ENCODE measurements at regions not wholly inside any gene's neighbourhood (a gene's known extent, or its start where the extent isn't known, plus 50 kb on each side); places are given as distances from the start of the nearest gene placed in this dataset.

- H3K27ac ChIP-seq (ENCODE audit: extremely low read depth, low read depth, low read length), result no peak overlapping the region
- FAIRE-seq (no peak), ATAC-seq (no peak), DNase-seq (ENCODE audit: extremely low read depth in 1 of 4, low spot score in 3 of 4) (no peak)
- H3K9me3 ChIP-seq (replicated peaks; ENCODE audit: control insufficient read depth, insufficient read depth, low read depth, low read length), result no peaks in the 10 kb centered on the region
- POLR2A ChIA-PET, result no interaction called here
- H2AFZ ChIP-seq (ENCODE audit: low read depth, low read length), result no peak overlapping the region
- H3K79me2 ChIP-seq (ENCODE audit: control insufficient read depth, insufficient read depth, low read length), result no peaks in the 10 kb centered on the region
- no peaks in the 10 kb centered on the region for H3K9me1 ChIP-seq (ENCODE audit: control insufficient read depth, insufficient read depth, low read length)
- CTCF ChIA-PET (ENCODE audit: low intra/inter-chr PET ratio), result no interaction called here
- TF ChIP-seq NFRKB (IDR thresholded peaks at IDR 0.05; ENCODE audit: low read depth), result no peak
- no peak for TF ChIP-seq MIER1 (IDR thresholded peaks at IDR 0.05; ENCODE audit: low read depth)
- no peak for TF ChIP-seq ZNF586 (CRISPR knock-in tag; conservative IDR thresholded peaks at IDR 0.05)
- no peak for TF ChIP-seq BMI1 (IDR thresholded peaks at IDR 0.05; ENCODE audit: low read length)
- no peak for TF ChIP-seq CBFA2T2 (conservative IDR thresholded peaks at IDR 0.05)
- no peak for TF ChIP-seq GTF3C2 (IDR thresholded peaks at IDR 0.05; ENCODE audit: borderline replicate concordance, extremely low read depth, insufficient read length)
- TF ChIP-seq NFYB (IDR thresholded peaks at IDR 0.05; ENCODE audit: extremely low read depth, insufficient read length), result no peak
- no peak for TF ChIP-seq CHD2 (IDR thresholded peaks at IDR 0.05; ENCODE audit: low read depth, low read length)
- no peak for TF ChIP-seq TCFL5 (CRISPR knock-in tag; conservative IDR thresholded peaks at IDR 0.05)
- no peak for TF ChIP-seq TRIM25 (IDR thresholded peaks at IDR 0.05; ENCODE audit: borderline replicate concordance)
- no peak for TF ChIP-seq ZNF143 (CRISPR knock-in tag; IDR thresholded peaks at IDR 0.05)
- no peak for TF ChIP-seq ZNF592 (IDR thresholded peaks at IDR 0.05)
- no peak for TF ChIP-seq SMARCA5 (IDR thresholded peaks at IDR 0.05)
- TF ChIP-seq MCM5 (IDR thresholded peaks at IDR 0.05; ENCODE audit: low read depth), result no peak
- H3K4me1 ChIP-seq (replicated peaks in 1 of 2; ENCODE audit: control insufficient read depth in 2 of 2, insufficient read depth in 2 of 2, low read length in 2 of 2), result no peaks in the 10 kb centered on the region
- no peaks in the 10 kb centered on the region for H4K20me1 ChIP-seq (replicated peaks; ENCODE audit: control insufficient read depth, insufficient read depth, low read length)
- no peak overlapping the region for H3K9ac ChIP-seq (ENCODE audit: insufficient read depth in 1 of 2, low read depth in 2 of 2, low read length in 2 of 2)
- intact Hi-C loops (cut with micrococcal nuclease) (no loop called here), in situ Hi-C loops (cut with MboI) (no loop called here)
- H3K4me2 ChIP-seq (ENCODE audit: insufficient read depth, low read length), result no peak overlapping the region
- no TSS peak for BruUV-seq (replicated peaks)
- 2% methylated on average over 15 of the region's 26 CpGs for WGBS (ENCODE audit: insufficient coverage, low coverage, missing lambda C conversion rate)
- no peak overlapping the region for H3K4me3 ChIP-seq
- H3K27me3 ChIP-seq (ENCODE audit: control insufficient read depth in 2 of 2, insufficient read depth in 2 of 2, low read length in 2 of 2), result peaks cover 0 to 15% of the 10 kb centered on the region in 2 experiments; a peak in 3 of 5 replicates
- no peaks in the 10 kb centered on the region for H3K36me3 ChIP-seq (ENCODE audit: control insufficient read depth, insufficient read depth, low read length)
Observed at GRCh38 chrX:1093586-1094421, 118.6 kb downstream of the CRLF2 start.
